ENCODE measurements at regions not wholly inside any gene's neighbourhood (a gene's known extent, or its start where the extent isn't known, plus 50 kb on each side); places are given as distances from the start of the nearest gene placed in this dataset.

- TF ChIP-seq EZH2phosphoT487 (IDR thresholded peaks at IDR 0.05; ENCODE audit: borderline replicate concordance, low read length) (no peak), CTCF (conservative IDR thresholded peaks at IDR 0.05; ENCODE audit: low read depth, low read length) (no peak)
Observed at GRCh38 chr6:149158076-149158475, 159.4 kb upstream of the TAB2 start.
